CD14-positive monocyte (primary cell): ENCODE measurements at regions not wholly inside any gene's neighbourhood (a gene's known extent, or its start where the extent isn't known, plus 50 kb on each side); places are given as distances from the start of the nearest gene placed in this dataset.
A peak's percentile ranks its signal among the peaks of the same experiment; 100 is the strongest.

ENCODE experiments used
- DNase-seq, 3 donors: peaks; one replicate each; pipeline ENCODE4 v3.0.0-alpha.2; 2011 to 2022
- H2AFZ ChIP-seq: 2 replicates; pipeline ENCODE4 v1.6.0; 2012; ENCODE audit warnings: mild to moderate bottlenecking, low read depth, low read length, inconsistent platforms; ENCODE audit not compliant: insufficient read depth, poor library complexity, severe bottlenecking
- H3K27ac ChIP-seq, 2 donors: 1 replicate in 1 of 2; 2 replicates in 1 of 2; pipeline ENCODE4 v1.5.1; 2012 to 2013; ENCODE audit warnings: low read length in 2 of 2, control low read depth in 1 of 2, inconsistent platforms in 1 of 2, low read depth in 1 of 2, mild to moderate bottlenecking in 1 of 2
- H3K27me3 ChIP-seq, 2 donors: one replicate each; pipeline versions ENCODE4 v1.6.0 to v1.6.1; 2011 to 2013; ENCODE audit warnings: low read length in 2 of 2; ENCODE audit not compliant: control insufficient read depth in 2 of 2, insufficient read depth in 2 of 2
- H3K36me3 ChIP-seq, 2 donors: replicated peaks in 1 of 2; 1 replicate in 1 of 2; 2 replicates in 1 of 2; pipeline versions ENCODE4 v1.5.1 to v1.6.1; 2012 to 2013; ENCODE audit warnings: low read length in 2 of 2, control low read depth in 1 of 2, inconsistent platforms in 1 of 2, mild to moderate bottlenecking in 1 of 2; ENCODE audit not compliant: insufficient read depth in 2 of 2, control insufficient read depth in 1 of 2
- H3K4me1 ChIP-seq, 2 donors: 1 replicate in 1 of 2; 2 replicates in 1 of 2; pipeline versions ENCODE4 v1.5.1 to v1.6.1; 2012 to 2013; ENCODE audit warnings: low read length in 2 of 2, control low read depth in 1 of 2, inconsistent platforms in 1 of 2, mild to moderate bottlenecking in 1 of 2, moderate library complexity in 1 of 2; ENCODE audit not compliant: insufficient read depth in 2 of 2, control insufficient read depth in 1 of 2
- H3K4me2 ChIP-seq: replicated peaks from 2 replicates; pipeline ENCODE3; 2012; ENCODE audit warnings: low read length, moderate library complexity, mild to moderate bottlenecking; ENCODE audit not compliant: poor library complexity, severe bottlenecking; ENCODE audit errors: extremely low read depth
- H3K4me3 ChIP-seq, 3 experiments: fragments of 200-600 bp in 1 of 3; sonication (generic) in 1 of 3; replicated peaks in 1 of 3; 1 replicate in 2 of 3; 2 replicates in 1 of 3; pipeline ENCODE4 v1.5.1; 2011 to 2013; ENCODE audit warnings: low read length in 3 of 3, mild to moderate bottlenecking in 3 of 3, control low read depth in 2 of 3, low read depth in 2 of 3, inconsistent platforms in 1 of 3, moderate library complexity in 1 of 3
- H3K79me2 ChIP-seq: 2 replicates; pipeline ENCODE4 v1.6.0; 2012; ENCODE audit warnings: mild to moderate bottlenecking, control low read depth, inconsistent platforms, low read length, moderate library complexity; ENCODE audit not compliant: insufficient read depth
- H3K9ac ChIP-seq: 2 replicates; pipeline ENCODE4 v1.6.0; 2017; ENCODE audit warnings: low read length, mild to moderate bottlenecking; ENCODE audit not compliant: insufficient read depth, poor library complexity, severe bottlenecking
- H3K9me3 ChIP-seq, 2 donors: replicated peaks in 1 of 2; 1 replicate in 1 of 2; 2 replicates in 1 of 2; pipeline versions ENCODE4 v1.5.1 to v1.6.1; 2012 to 2013; ENCODE audit warnings: low read length in 2 of 2, control low read depth in 1 of 2; ENCODE audit not compliant: control insufficient read depth in 1 of 2, insufficient read depth in 1 of 2
- H4K20me1 ChIP-seq: 2 replicates; pipeline ENCODE4 v1.6.0; 2012; ENCODE audit warnings: mild to moderate bottlenecking, low read length, control low read depth, moderate library complexity; ENCODE audit not compliant: insufficient read depth
- H3K27ac Mint-ChIP-seq, 7 donors: one replicate each; pipeline ENCODE4 v1.8.0; 2020; ENCODE audit warnings: mild to moderate bottlenecking in 7 of 7, mixed read lengths in 7 of 7, moderate library complexity in 6 of 7, inconsistent platforms in 2 of 7
- H3K27me3 Mint-ChIP-seq, 3 donors: one replicate each; pipeline ENCODE4 v1.8.0; 2021 to 2022; ENCODE audit warnings: low read depth in 3 of 3, mild to moderate bottlenecking in 3 of 3, mixed read lengths in 3 of 3, moderate library complexity in 3 of 3, inconsistent platforms in 1 of 3
- H3K36me3 Mint-ChIP-seq, 2 donors: one replicate each; pipeline ENCODE4 v1.8.0; 2020; ENCODE audit warnings: mixed read lengths in 2 of 2, inconsistent platforms in 1 of 2, mild to moderate bottlenecking in 1 of 2
- H3K4me1 Mint-ChIP-seq: one replicate; pipeline ENCODE4 v1.8.0; 2020; ENCODE audit warnings: mild to moderate bottlenecking, mixed read lengths
- H3K4me3 Mint-ChIP-seq, 2 donors: one replicate each; pipeline ENCODE4 v1.8.0; 2020; ENCODE audit warnings: mild to moderate bottlenecking in 2 of 2, mixed read lengths in 2 of 2, moderate library complexity in 1 of 2
- H3K9me3 Mint-ChIP-seq, 7 donors: one replicate each; pipeline ENCODE4 v1.8.0; 2020 to 2022; ENCODE audit warnings: mixed read lengths in 7 of 7, mild to moderate bottlenecking in 6 of 7, moderate library complexity in 6 of 7, inconsistent platforms in 2 of 7
- WGBS: methylation state at CpG from one replicate; pipeline ENCODE4 v1.1.5; 2013; ENCODE audit warnings: missing lambda C conversion rate; ENCODE audit not compliant: insufficient coverage; 5-methylcytosine and 5-hydroxymethylcytosine counted together
- intact Hi-C, 2 donors: fragments of 100-400 bp; cut with micrococcal nuclease; formaldehyde crosslinking; loops; one replicate each; pipeline versions ENCODE4 v1.15.0 to v1.15.1; 2023
- TF ChIP-seq, protein P1 (sequence below): fragments of 200-600 bp; IDR thresholded peaks from one replicate; pipeline ENCODE4 v1.8.0; 2022; ENCODE audit warnings: antibody characterized with exemption, mild to moderate bottlenecking

DNA sequence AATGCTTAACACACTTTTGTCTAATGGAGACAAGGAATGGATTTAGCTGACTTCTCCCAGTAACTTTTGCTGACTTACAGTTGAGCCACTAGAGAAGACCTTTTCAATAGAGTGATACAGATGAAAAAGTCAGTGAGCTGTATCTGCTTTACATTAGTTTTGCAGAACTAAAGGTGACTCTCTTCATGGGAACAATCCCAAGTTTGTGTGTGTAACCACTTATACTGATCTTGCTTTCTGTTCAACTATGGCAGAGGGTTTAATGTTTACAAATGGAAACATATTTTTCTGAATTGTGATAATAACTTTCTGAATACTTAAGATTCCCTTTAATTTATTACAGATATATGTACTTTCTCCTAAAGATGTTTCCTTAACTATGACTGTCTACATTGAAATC, 182.6 kb upstream of the PUDP start:
- Histone ChIP-seq H3K27me3 (no peaks in the 10 kb centered on the region), H3K9me3 (no peaks in the 10 kb centered on the region), H3K9ac (no peak overlapping the region), H3K27ac (no peak overlapping the region), H2AFZ (no peak overlapping the region), H3K4me2 (no peak overlapping the region), H3K4me3 (no peak overlapping the region), H4K20me1 (no peaks in the 10 kb centered on the region), H3K79me2 (no peaks in the 10 kb centered on the region), H3K4me1 (no peaks in the 10 kb centered on the region), H3K36me3 (peaks cover 0 to 12% of the 10 kb centered on the region in 2 donors)
- TF ChIP-seq, protein P1, sequence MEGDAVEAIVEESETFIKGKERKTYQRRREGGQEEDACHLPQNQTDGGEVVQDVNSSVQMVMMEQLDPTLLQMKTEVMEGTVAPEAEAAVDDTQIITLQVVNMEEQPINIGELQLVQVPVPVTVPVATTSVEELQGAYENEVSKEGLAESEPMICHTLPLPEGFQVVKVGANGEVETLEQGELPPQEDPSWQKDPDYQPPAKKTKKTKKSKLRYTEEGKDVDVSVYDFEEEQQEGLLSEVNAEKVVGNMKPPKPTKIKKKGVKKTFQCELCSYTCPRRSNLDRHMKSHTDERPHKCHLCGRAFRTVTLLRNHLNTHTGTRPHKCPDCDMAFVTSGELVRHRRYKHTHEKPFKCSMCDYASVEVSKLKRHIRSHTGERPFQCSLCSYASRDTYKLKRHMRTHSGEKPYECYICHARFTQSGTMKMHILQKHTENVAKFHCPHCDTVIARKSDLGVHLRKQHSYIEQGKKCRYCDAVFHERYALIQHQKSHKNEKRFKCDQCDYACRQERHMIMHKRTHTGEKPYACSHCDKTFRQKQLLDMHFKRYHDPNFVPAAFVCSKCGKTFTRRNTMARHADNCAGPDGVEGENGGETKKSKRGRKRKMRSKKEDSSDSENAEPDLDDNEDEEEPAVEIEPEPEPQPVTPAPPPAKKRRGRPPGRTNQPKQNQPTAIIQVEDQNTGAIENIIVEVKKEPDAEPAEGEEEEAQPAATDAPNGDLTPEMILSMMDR, result no peak
- Mint-ChIP-seq H3K4me3 (no peak overlapping the region), H3K27me3 (no peaks in the 10 kb centered on the region), H3K4me1 (no peaks in the 10 kb centered on the region), H3K9me3 (peaks cover 0 to 10% (median 3%) of the 10 kb centered on the region in 7 donors), H3K36me3 (peaks cover 26 to 43% of the 10 kb centered on the region in 2 donors), H3K27ac (peak overlapping the region in 2 of 7 donors; percentile 12 to 75)
- no peak for DNase-seq
- intact Hi-C loops, result no loop called here

DNA sequence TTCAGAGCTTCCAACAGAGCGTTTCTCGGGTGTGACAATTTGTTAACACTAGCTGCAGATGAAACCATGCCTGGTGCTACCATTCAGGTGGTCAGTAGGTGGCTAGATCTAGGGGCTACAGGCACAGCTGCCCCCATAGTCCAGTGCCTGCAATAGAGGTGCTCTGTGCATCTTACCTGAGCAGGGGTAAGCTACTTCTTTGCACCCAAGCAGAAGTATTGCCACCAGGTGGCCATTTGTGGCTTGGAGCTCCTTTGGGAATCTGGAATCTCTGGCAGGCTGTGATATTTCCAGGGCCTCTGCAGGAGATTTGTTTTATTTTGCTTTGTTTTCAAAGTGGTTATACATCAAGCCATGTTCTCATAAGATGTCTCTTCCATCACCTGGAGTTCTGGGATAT, 170.7 kb upstream of the PUDP start:
- H3K4me1 ChIP-seq, result no peaks in the 10 kb centered on the region
- no peak overlapping the region for H3K4me3 ChIP-seq
- no peaks in the 10 kb centered on the region for H4K20me1 ChIP-seq
- DNase-seq, result no peak
- WGBS, result 100% methylated on average over 1 of the region's 2 CpGs
- Mint-ChIP-seq H3K4me1 (no peaks in the 10 kb centered on the region), H3K9me3 (peaks cover 0 to 10% (median 0%) of the 10 kb centered on the region in 7 donors), H3K36me3 (peaks cover 9 to 14% of the 10 kb centered on the region in 2 donors), H3K27ac (no peak overlapping the region), H3K27me3 (no peaks in the 10 kb centered on the region), H3K4me3 (no peak overlapping the region)
- intact Hi-C loops, result no loop called here
- H3K36me3 ChIP-seq, result no peaks in the 10 kb centered on the region
- TF ChIP-seq, protein P1, result no peak
- no peaks in the 10 kb centered on the region for H3K79me2 ChIP-seq
- no peak overlapping the region for H3K27ac ChIP-seq
- no peak overlapping the region for H2AFZ ChIP-seq
- H3K9ac ChIP-seq, result no peak overlapping the region
- H3K9me3 ChIP-seq, result no peaks in the 10 kb centered on the region
- H3K4me2 ChIP-seq, result no peak overlapping the region
- no peaks in the 10 kb centered on the region for H3K27me3 ChIP-seq
